ENCODE measurements at regions not wholly inside any gene's neighbourhood (a gene's known extent, or its start where the extent isn't known, plus 50 kb on each side); places are given as distances from the start of the nearest gene placed in this dataset.

- H3K36me3 ChIP-seq (ENCODE audit: insufficient read depth, low read length): no peaks in the 10 kb centered on the region
- no peaks in the 10 kb centered on the region for H3K4me1 Mint-ChIP-seq (ENCODE audit: low read depth, unreplicated experiment)
- no peak overlapping the region for H3K4me3 Mint-ChIP-seq (ENCODE audit: unreplicated experiment)
- no peak overlapping the region for H3K4me2 ChIP-seq (ENCODE audit: low read length)
- no peak overlapping the region for H3K27ac Mint-ChIP-seq (ENCODE audit: unreplicated experiment)
- FAIRE-seq (no peak), DNase-seq (ENCODE audit: low read depth) (no peak)
- no peaks in the 10 kb centered on the region for H3K27me3 ChIP-seq (ENCODE audit: insufficient read depth, low read length)
- H2AFZ ChIP-seq (ENCODE audit: low read depth, low read length): no peak overlapping the region
- H3K27me3 Mint-ChIP-seq (ENCODE audit: low read depth, unreplicated experiment): no peaks in the 10 kb centered on the region
- H3K4me1 ChIP-seq (ENCODE audit: insufficient read depth, low read length): no peaks in the 10 kb centered on the region
- no peak overlapping the region for H3K27ac ChIP-seq (ENCODE audit: low read depth, low read length)
- TF ChIP-seq CTCF (IDR thresholded peaks at IDR 0.05; ENCODE audit: insufficient read depth, low read depth, low read length) (no peak), EZH2 (IDR thresholded peaks at IDR 0.05; ENCODE audit: insufficient read depth, low read length) (no peak)
- no peaks in the 10 kb centered on the region for H3K36me3 Mint-ChIP-seq (ENCODE audit: low read depth, unreplicated experiment)
- no peak overlapping the region for H3K9ac ChIP-seq (ENCODE audit: low read length)
- no peaks in the 10 kb centered on the region for H3K9me3 Mint-ChIP-seq (ENCODE audit: unreplicated experiment)
- H3K9me3 ChIP-seq (ENCODE audit: insufficient read depth, low read depth, low read length): no peaks in the 10 kb centered on the region
- H3K79me2 ChIP-seq (ENCODE audit: insufficient read depth, low read length): no peaks in the 10 kb centered on the region
- no peaks in the 10 kb centered on the region for H4K20me1 ChIP-seq (ENCODE audit: insufficient read depth, low read length)
- no peak overlapping the region for H3K4me3 ChIP-seq (ENCODE audit: insufficient read depth, low read depth, low read length)
Observed at GRCh38 chr2:221170548-221170947, 401.6 kb downstream of the EPHA4 start.

- no peak overlapping the region for H2AFZ ChIP-seq (ENCODE audit: low read depth, low read length)
- no peaks in the 10 kb centered on the region for H3K4me1 Mint-ChIP-seq (ENCODE audit: low read depth, unreplicated experiment)
- no peak overlapping the region for H3K27ac ChIP-seq (ENCODE audit: low read depth, low read length)
- H3K36me3 ChIP-seq (ENCODE audit: insufficient read depth, low read length): no peaks in the 10 kb centered on the region
- no peak overlapping the region for H3K9ac ChIP-seq (ENCODE audit: low read length)
- FAIRE-seq: no peak
- H3K4me3 ChIP-seq (ENCODE audit: insufficient read depth, low read depth, low read length): no peak overlapping the region
- H3K36me3 Mint-ChIP-seq (ENCODE audit: low read depth, unreplicated experiment): no peaks in the 10 kb centered on the region
- no peaks in the 10 kb centered on the region for H3K4me1 ChIP-seq (ENCODE audit: insufficient read depth, low read length)
- no peaks in the 10 kb centered on the region for H3K9me3 Mint-ChIP-seq (ENCODE audit: unreplicated experiment)
- no peak overlapping the region for H3K4me3 Mint-ChIP-seq (ENCODE audit: unreplicated experiment)
- no peaks in the 10 kb centered on the region for H4K20me1 ChIP-seq (ENCODE audit: insufficient read depth, low read length)
- TF ChIP-seq EZH2 (IDR thresholded peaks at IDR 0.05; ENCODE audit: insufficient read depth, low read length) (no peak), CTCF (IDR thresholded peaks at IDR 0.05; ENCODE audit: insufficient read depth, low read depth, low read length) (no peak)
- H3K79me2 ChIP-seq (ENCODE audit: insufficient read depth, low read length): no peaks in the 10 kb centered on the region
- no peaks in the 10 kb centered on the region for H3K27me3 Mint-ChIP-seq (ENCODE audit: low read depth, unreplicated experiment)
- H3K9me3 ChIP-seq (ENCODE audit: insufficient read depth, low read depth, low read length): no peaks in the 10 kb centered on the region
- no peak overlapping the region for H3K27ac Mint-ChIP-seq (ENCODE audit: unreplicated experiment)
- H3K4me2 ChIP-seq (ENCODE audit: low read length): no peak overlapping the region
- no peaks in the 10 kb centered on the region for H3K27me3 ChIP-seq (ENCODE audit: insufficient read depth, low read length)
- DNase-seq (ENCODE audit: low read depth): no peak
Observed at GRCh38 chr2:221176667-221177066, 395.4 kb downstream of the EPHA4 start.

- TF ChIP-seq CTCF (IDR thresholded peaks at IDR 0.05; ENCODE audit: insufficient read depth, low read depth, low read length): no peak
- TF ChIP-seq EZH2 (IDR thresholded peaks at IDR 0.05; ENCODE audit: insufficient read depth, low read length): no peak
- Histone ChIP-seq H3K4me3 (ENCODE audit: insufficient read depth, low read depth, low read length) (no peak overlapping the region), H3K27me3 (ENCODE audit: insufficient read depth, low read length) (no peaks in the 10 kb centered on the region), H3K27ac (ENCODE audit: low read depth, low read length) (no peak overlapping the region), H3K4me1 (ENCODE audit: insufficient read depth, low read length) (no peaks in the 10 kb centered on the region), H3K79me2 (ENCODE audit: insufficient read depth, low read length) (no peaks in the 10 kb centered on the region), H3K9me3 (ENCODE audit: insufficient read depth, low read depth, low read length) (no peaks in the 10 kb centered on the region), H3K9ac (ENCODE audit: low read length) (no peak overlapping the region), H3K4me2 (ENCODE audit: low read length) (no peak overlapping the region), H3K36me3 (ENCODE audit: insufficient read depth, low read length) (no peaks in the 10 kb centered on the region), H2AFZ (ENCODE audit: low read depth, low read length) (no peak overlapping the region), H4K20me1 (ENCODE audit: insufficient read depth, low read length) (no peaks in the 10 kb centered on the region)
- Mint-ChIP-seq H3K27me3 (ENCODE audit: low read depth, unreplicated experiment) (no peaks in the 10 kb centered on the region), H3K36me3 (ENCODE audit: low read depth, unreplicated experiment) (no peaks in the 10 kb centered on the region), H3K4me1 (ENCODE audit: low read depth, unreplicated experiment) (no peaks in the 10 kb centered on the region), H3K9me3 (ENCODE audit: unreplicated experiment) (no peaks in the 10 kb centered on the region), H3K4me3 (ENCODE audit: unreplicated experiment) (no peak overlapping the region), H3K27ac (ENCODE audit: unreplicated experiment) (no peak overlapping the region)
- DNase-seq (ENCODE audit: low read depth) (no peak), FAIRE-seq (no peak)
Observed at GRCh38 chr2:221178139-221178538, 394.0 kb downstream of the EPHA4 start.
